GM23338 (cell line): ENCODE measurements at regions not wholly inside any gene's neighbourhood (a gene's known extent, or its start where the extent isn't known, plus 50 kb on each side); places are given as distances from the start of the nearest gene placed in this dataset.

ENCODE experiments used
- ATAC-seq: fragments of 200-7000 bp; cut with Tn5 transposase; 3 replicates; pipeline ENCODE4 v1.9.1; 2020
- DNase-seq: peaks from one replicate; pipeline ENCODE4 v3.0.0-alpha.2; 2015; ENCODE audit warnings: low spot score
- H2AFZ ChIP-seq: fragments of 200-600 bp; sonication (generic); 2 replicates; pipeline ENCODE4 v1.8.0; 2016; ENCODE audit warnings: antibody characterized with exemption, mild to moderate bottlenecking, moderate library complexity
- H3F3A ChIP-seq: fragments of 200-600 bp; sonication (generic); replicated peaks from 2 replicates; pipeline ENCODE4 v1.8.0; 2017; ENCODE audit warnings: antibody characterized with exemption, mixed run types, low read depth
- H3K27ac ChIP-seq: fragments of 200-600 bp; sonication (generic); 2 replicates; pipeline ENCODE4 v1.6.1; 2016; ENCODE audit warnings: low read depth
- H3K27me3 ChIP-seq: fragments of 200-600 bp; sonication (generic); 2 replicates; pipeline ENCODE4 v1.8.0; 2016; ENCODE audit warnings: mild to moderate bottlenecking, mixed run types, moderate library complexity; ENCODE audit not compliant: insufficient read depth
- H3K36me3 ChIP-seq: fragments of 200-600 bp; sonication (generic); 2 replicates; pipeline ENCODE4 v1.8.0; 2016; ENCODE audit warnings: mild to moderate bottlenecking; ENCODE audit not compliant: insufficient read depth
- H3K4me1 ChIP-seq: fragments of 200-600 bp; sonication (generic); 2 replicates; pipeline ENCODE4 v1.8.0; 2016; ENCODE audit warnings: mild to moderate bottlenecking, moderate library complexity; ENCODE audit not compliant: insufficient read depth
- H3K4me2 ChIP-seq: fragments of 200-600 bp; sonication (generic); 2 replicates; pipeline ENCODE4 v1.7.1; 2017; ENCODE audit warnings: mixed run types
- H3K4me3 ChIP-seq: fragments of 200-600 bp; sonication (generic); 2 replicates; pipeline ENCODE4 v1.6.1; 2016; ENCODE audit warnings: mixed run types
- H3K79me2 ChIP-seq: fragments of 200-600 bp; sonication (generic); replicated peaks from 2 replicates; pipeline ENCODE4 v1.8.0; 2017; ENCODE audit warnings: mild to moderate bottlenecking; ENCODE audit not compliant: insufficient read depth
- H3K9me2 ChIP-seq: fragments of 200-600 bp; sonication (generic); 2 replicates; pipeline ENCODE4 v1.8.0; 2017; ENCODE audit not compliant: insufficient read depth
- H4K20me1 ChIP-seq: fragments of 200-600 bp; sonication (generic); replicated peaks from 2 replicates; pipeline ENCODE4 v1.8.0; 2017; ENCODE audit warnings: mild to moderate bottlenecking; ENCODE audit not compliant: insufficient read depth
- H3K27ac Mint-ChIP-seq: 2 replicates; pipeline ENCODE4 v1.8.0; 2020; ENCODE audit warnings: inconsistent platforms, mild to moderate bottlenecking, moderate library complexity, mixed read lengths
- H3K27me3 Mint-ChIP-seq: 3 replicates; pipeline ENCODE4 v1.8.0; 2022; ENCODE audit warnings: low read depth, mild to moderate bottlenecking, moderate library complexity, mixed read lengths, inconsistent platforms; ENCODE audit not compliant: insufficient read depth, poor library complexity
- H3K36me3 Mint-ChIP-seq: 3 replicates; pipeline ENCODE4 v1.8.0; 2021; ENCODE audit warnings: low read depth, mild to moderate bottlenecking, inconsistent platforms, moderate library complexity, mixed read lengths
- H3K4me1 Mint-ChIP-seq: 3 replicates; pipeline ENCODE4 v1.8.0; 2020; ENCODE audit warnings: mild to moderate bottlenecking, inconsistent platforms, mixed read lengths
- H3K4me3 Mint-ChIP-seq: 3 replicates; pipeline ENCODE4 v1.8.0; 2021; ENCODE audit warnings: moderate library complexity, mild to moderate bottlenecking, inconsistent platforms, mixed read lengths
- H3K9me3 Mint-ChIP-seq: 3 replicates; pipeline ENCODE4 v1.8.0; 2020; ENCODE audit warnings: moderate library complexity, mild to moderate bottlenecking, inconsistent platforms, mixed read lengths
- EZH2 ChIP-seq: fragments of 200-600 bp; sonication (generic); IDR thresholded peaks from one replicate; pipeline ENCODE4 v1.8.0; 2017; ENCODE audit warnings: antibody characterized with exemption, mild to moderate bottlenecking, low read depth; ENCODE audit not compliant: unreplicated experiment
- NANOG ChIP-seq: IDR thresholded peaks from 2 replicates; pipeline ENCODE4 v1.6.1; 2016; ENCODE audit warnings: antibody characterized with exemption, borderline replicate concordance
- ZNF114 ChIP-seq: fragments of 250-450 bp; sonication (Bioruptor Pico); IDR thresholded peaks from 2 replicates; pipeline ENCODE4 v1.5.0; 2020; ENCODE audit warnings: mild to moderate bottlenecking, moderate library complexity
- ZNF462 ChIP-seq: fragments of 250-450 bp; sonication (Bioruptor Pico); IDR thresholded peaks from 2 replicates; pipeline ENCODE4 v1.5.0; 2020; ENCODE audit warnings: mild to moderate bottlenecking, moderate library complexity
- TF ChIP-seq, protein P1 (sequence below), 2 experiments: fragments of 200-600 bp in 1 of 2; sonication (generic) in 1 of 2; conservative IDR thresholded peaks; 2 replicates each; pipeline versions ENCODE4 v1.5.1 to v1.6.1; 2016 to 2017; ENCODE audit warnings: antibody characterized with exemption in 2 of 2, low read depth in 2 of 2, mild to moderate bottlenecking in 2 of 2, moderate library complexity in 1 of 2

DNA sequence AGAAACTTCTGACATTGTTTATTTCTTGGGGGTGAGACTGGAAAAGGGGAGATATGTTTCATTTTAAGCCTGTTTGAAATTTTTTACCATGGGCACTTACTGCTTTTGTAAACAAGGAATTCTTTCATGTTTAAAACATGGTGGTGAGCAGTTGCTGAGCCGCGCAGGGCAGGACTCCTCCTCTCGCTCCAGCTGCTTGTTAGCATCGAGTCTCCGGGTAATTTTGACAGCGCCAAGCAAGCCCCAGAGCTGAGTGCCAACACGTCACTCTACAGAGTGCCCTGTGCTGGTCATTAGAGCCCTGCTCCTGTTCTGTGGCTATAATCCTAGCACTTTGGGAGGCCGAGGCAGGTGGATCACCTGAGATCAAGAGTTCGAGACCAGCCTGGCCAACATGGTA, 116.5 kb upstream of the MSX2 start:
- H3K27ac Mint-ChIP-seq = no peak overlapping the region
- Histone ChIP-seq H3K27me3 (no peaks in the 10 kb centered on the region), H3K4me3 (no peak overlapping the region), H3K36me3 (no peaks in the 10 kb centered on the region), H2AFZ (no peak overlapping the region), H4K20me1 (no peaks in the 10 kb centered on the region), H3K9me2 (no peaks in the 10 kb centered on the region), H3K4me2 (no peak overlapping the region), H3F3A (no peaks in the 10 kb centered on the region), H3K27ac (no peak overlapping the region), H3K4me1 (no peaks in the 10 kb centered on the region), H3K79me2 (no peaks in the 10 kb centered on the region)
- H3K4me1 Mint-ChIP-seq = no peaks in the 10 kb centered on the region
- H3K36me3 Mint-ChIP-seq = peaks cover 3% of the 10 kb centered on the region; the same call in 1 of the 3 replicates
- H3K27me3 Mint-ChIP-seq = peaks cover 7% of the 10 kb centered on the region
- no peak overlapping the region for H3K4me3 Mint-ChIP-seq
- ATAC-seq (no peak), DNase-seq (no peak)
- TF ChIP-seq EZH2 = no peak
- TF ChIP-seq ZNF462 = no peak
- TF ChIP-seq ZNF114 (CRISPR knock-in tag) = no peak
- TF ChIP-seq, protein P1, sequence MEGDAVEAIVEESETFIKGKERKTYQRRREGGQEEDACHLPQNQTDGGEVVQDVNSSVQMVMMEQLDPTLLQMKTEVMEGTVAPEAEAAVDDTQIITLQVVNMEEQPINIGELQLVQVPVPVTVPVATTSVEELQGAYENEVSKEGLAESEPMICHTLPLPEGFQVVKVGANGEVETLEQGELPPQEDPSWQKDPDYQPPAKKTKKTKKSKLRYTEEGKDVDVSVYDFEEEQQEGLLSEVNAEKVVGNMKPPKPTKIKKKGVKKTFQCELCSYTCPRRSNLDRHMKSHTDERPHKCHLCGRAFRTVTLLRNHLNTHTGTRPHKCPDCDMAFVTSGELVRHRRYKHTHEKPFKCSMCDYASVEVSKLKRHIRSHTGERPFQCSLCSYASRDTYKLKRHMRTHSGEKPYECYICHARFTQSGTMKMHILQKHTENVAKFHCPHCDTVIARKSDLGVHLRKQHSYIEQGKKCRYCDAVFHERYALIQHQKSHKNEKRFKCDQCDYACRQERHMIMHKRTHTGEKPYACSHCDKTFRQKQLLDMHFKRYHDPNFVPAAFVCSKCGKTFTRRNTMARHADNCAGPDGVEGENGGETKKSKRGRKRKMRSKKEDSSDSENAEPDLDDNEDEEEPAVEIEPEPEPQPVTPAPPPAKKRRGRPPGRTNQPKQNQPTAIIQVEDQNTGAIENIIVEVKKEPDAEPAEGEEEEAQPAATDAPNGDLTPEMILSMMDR (conservative IDR thresholded peaks at IDR 0.05; ENCODE audit: low read depth in 2 of 2) = no peak
- no peak for TF ChIP-seq NANOG
- H3K9me3 Mint-ChIP-seq = peaks cover 13% of the 10 kb centered on the region
